ENCODE measurements at regions not wholly inside any gene's neighbourhood (a gene's known extent, or its start where the extent isn't known, plus 50 kb on each side); places are given as distances from the start of the nearest gene placed in this dataset.

- 71% methylated on average over 2 of the region's 2 CpGs for WGBS
- Histone ChIP-seq H3K4me1 (ENCODE audit: control insufficient read depth in 4 of 4, insufficient read depth in 4 of 4, low read length in 3 of 4) (no peaks in the 10 kb centered on the region), H3K27ac (ENCODE audit: low read depth in 1 of 2, low read length in 2 of 2) (no peak overlapping the region), H3K9ac (ENCODE audit: low read depth in 1 of 2, low read length in 2 of 2) (no peak overlapping the region), H3K27me3 (ENCODE audit: control insufficient read depth in 4 of 4, insufficient read depth in 4 of 4, low read length in 3 of 4) (no peaks in the 10 kb centered on the region), H3K9me3 (ENCODE audit: control insufficient read depth in 4 of 4, low read length in 3 of 4) (peaks cover 4 to 9% (median 8%) of the 10 kb centered on the region in 4 donors), H3K36me3 (ENCODE audit: control insufficient read depth in 4 of 4, insufficient read depth in 3 of 4, low read depth in 1 of 4, low read length in 3 of 4) (no peaks in the 10 kb centered on the region), H3K4me3 (ENCODE audit: low read depth in 1 of 3, low read length in 3 of 3) (no peak overlapping the region)
- no peak for DNase-seq (ENCODE audit: low spot score)
- TF ChIP-seq, protein P1, sequence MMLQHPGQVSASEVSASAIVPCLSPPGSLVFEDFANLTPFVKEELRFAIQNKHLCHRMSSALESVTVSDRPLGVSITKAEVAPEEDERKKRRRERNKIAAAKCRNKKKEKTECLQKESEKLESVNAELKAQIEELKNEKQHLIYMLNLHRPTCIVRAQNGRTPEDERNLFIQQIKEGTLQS (IDR thresholded peaks at IDR 0.05) = no peak
- no peak for TF ChIP-seq JUND (IDR thresholded peaks at IDR 0.05)
- no peak for TF ChIP-seq HNF4G (IDR thresholded peaks at IDR 0.05)
- no peak for TF ChIP-seq SP1 (IDR thresholded peaks at IDR 0.05)
- TF ChIP-seq YY1 (IDR thresholded peaks at IDR 0.05) = no peak
- TF ChIP-seq FOXA2 (IDR thresholded peaks at IDR 0.05) = no peak
- TF ChIP-seq HNF4A (conservative IDR thresholded peaks at IDR 0.05) = no peak
- no peak for TF ChIP-seq TAF1 (conservative IDR thresholded peaks at IDR 0.05)
- no peak for TF ChIP-seq REST (IDR thresholded peaks at IDR 0.05)
- no peak for TF ChIP-seq RAD21 (IDR thresholded peaks at IDR 0.05)
- TF ChIP-seq FOXA1 (IDR thresholded peaks at IDR 0.05) = no peak
- no peak for TF ChIP-seq NR2F2 (IDR thresholded peaks at IDR 0.05)
Observed at GRCh38 chr14:104235686-104236085, 97.3 kb downstream of the KIF26A start.

DNA sequence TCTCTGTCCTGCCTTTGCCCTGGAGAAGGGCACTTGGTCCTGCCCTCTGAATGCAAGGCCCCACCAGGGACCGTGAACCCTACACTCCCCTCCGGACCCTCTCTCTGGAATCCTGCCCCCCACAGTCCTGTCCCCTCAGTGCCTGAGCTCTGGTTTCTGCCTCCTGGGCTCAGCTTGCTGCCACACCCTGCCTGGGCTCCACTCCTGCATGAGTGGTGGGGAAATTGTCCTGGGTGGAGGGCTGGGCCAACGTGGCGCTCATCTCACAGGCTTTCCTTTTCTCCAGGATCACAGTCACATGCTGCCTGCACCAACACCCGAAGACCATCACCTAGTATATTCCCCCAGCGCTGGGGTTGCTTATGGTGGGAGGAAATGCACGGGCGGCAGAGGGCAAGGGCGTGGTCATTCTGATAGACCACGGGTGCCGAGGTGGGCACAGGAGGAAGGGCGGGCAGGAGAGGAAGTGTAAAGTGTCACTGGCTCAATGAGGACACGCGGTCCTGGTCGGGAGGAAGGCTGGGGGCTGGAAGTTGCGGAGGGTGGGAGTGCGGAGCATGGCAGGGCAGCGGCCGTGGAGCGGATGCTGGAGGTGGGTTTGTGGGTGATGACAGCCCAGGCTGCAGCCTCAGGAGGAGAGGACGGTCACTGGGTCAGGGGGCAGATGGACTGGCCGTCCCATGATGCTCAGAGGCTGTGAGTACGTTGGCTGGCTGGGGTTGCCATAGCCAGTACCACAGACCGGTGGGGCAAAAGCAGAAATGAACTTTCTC lies 99.5 kb downstream of the KIF26A start:
- H3K4me1 ChIP-seq (ENCODE audit: control insufficient read depth in 4 of 4, insufficient read depth in 4 of 4, low read length in 3 of 4) = no peaks in the 10 kb centered on the region
- H3K36me3 ChIP-seq (ENCODE audit: control insufficient read depth in 4 of 4, insufficient read depth in 3 of 4, low read depth in 1 of 4, low read length in 3 of 4) = no peaks in the 10 kb centered on the region
- WGBS = 82% methylated on average over 24 of the region's 24 CpGs
- no peak overlapping the region for H3K4me3 ChIP-seq (ENCODE audit: low read depth in 1 of 3, low read length in 3 of 3)
- no peak for TF ChIP-seq ZBTB33 (IDR thresholded peaks at IDR 0.05)
- TF ChIP-seq HNF4A (conservative IDR thresholded peaks at IDR 0.05) = no peak
- no peak for TF ChIP-seq YY1 (IDR thresholded peaks at IDR 0.05)
- TF ChIP-seq REST (IDR thresholded peaks at IDR 0.05) = no peak
- no peak for TF ChIP-seq CTCF (IDR thresholded peaks at IDR 0.05; ENCODE audit: low read depth, low read length, missing input control)
- TF ChIP-seq HNF4G (IDR thresholded peaks at IDR 0.05) = no peak
- TF ChIP-seq FOXA2 (IDR thresholded peaks at IDR 0.05) = no peak
- no peak for TF ChIP-seq SP1 (IDR thresholded peaks at IDR 0.05)
- no peak for TF ChIP-seq MAX (IDR thresholded peaks at IDR 0.05)
- TF ChIP-seq NR2F2 (IDR thresholded peaks at IDR 0.05) = no peak
- TF ChIP-seq FOXA1 (IDR thresholded peaks at IDR 0.05) = no peak
- no peak for TF ChIP-seq RAD21 (IDR thresholded peaks at IDR 0.05)
- TF ChIP-seq, protein P1 (IDR thresholded peaks at IDR 0.05) = no peak
- no peak for TF ChIP-seq TAF1 (conservative IDR thresholded peaks at IDR 0.05)
- no peak overlapping the region for H3K27ac ChIP-seq (ENCODE audit: low read depth in 1 of 2, low read length in 2 of 2)
- peaks cover 4 to 9% (median 8%) of the 10 kb centered on the region in 4 donors for H3K9me3 ChIP-seq (ENCODE audit: control insufficient read depth in 4 of 4, low read length in 3 of 4)
- H3K9ac ChIP-seq (ENCODE audit: low read depth in 1 of 2, low read length in 2 of 2) = no peak overlapping the region
- DNase-seq (ENCODE audit: low spot score) = no peak
- H3K27me3 ChIP-seq (ENCODE audit: control insufficient read depth in 4 of 4, insufficient read depth in 4 of 4, low read length in 3 of 4) = no peaks in the 10 kb centered on the region
